PFSK-1 (cell line): ENCODE measurements at regions not wholly inside any gene's neighbourhood (a gene's known extent, or its start where the extent isn't known, plus 50 kb on each side); places are given as distances from the start of the nearest gene placed in this dataset.

Experiments used
- FOXP2 ChIP-seq: optimal IDR thresholded peaks from 2 replicates; pipeline ENCODE3; 2011; ENCODE audit warnings: borderline replicate concordance, control low read depth, inconsistent platforms; ENCODE audit not compliant: insufficient read depth; ENCODE audit errors: extremely low read length, extremely low read depth
- POLR2AphosphoS5 ChIP-seq: IDR thresholded peaks from 2 replicates; pipeline ENCODE4 v1.6.1; 2012; ENCODE audit warnings: low read depth, mild to moderate bottlenecking, control low read depth, low read length, moderate library complexity
- SIN3A ChIP-seq: IDR thresholded peaks from 2 replicates; pipeline ENCODE4 v1.6.1; 2012; ENCODE audit warnings: mild to moderate bottlenecking, low read length, moderate library complexity, borderline replicate concordance; ENCODE audit not compliant: insufficient read depth
- TAF1 ChIP-seq: IDR thresholded peaks from 2 replicates; pipeline ENCODE4 v1.6.1; 2012; ENCODE audit warnings: low read length, control low read depth, borderline replicate concordance; ENCODE audit not compliant: insufficient read depth
- TF ChIP-seq, protein P1 (sequence below), 2 experiments: IDR thresholded peaks; 2 replicates each; pipeline versions ENCODE4 v1.6.1 to v1.8.0; 2011 to 2012; ENCODE audit warnings: low read depth in 2 of 2, low read length in 2 of 2, control low read depth in 1 of 2, inconsistent platforms in 1 of 2, mild to moderate bottlenecking in 1 of 2, moderate library complexity in 1 of 2; ENCODE audit not compliant: insufficient read depth in 1 of 2

DNA sequence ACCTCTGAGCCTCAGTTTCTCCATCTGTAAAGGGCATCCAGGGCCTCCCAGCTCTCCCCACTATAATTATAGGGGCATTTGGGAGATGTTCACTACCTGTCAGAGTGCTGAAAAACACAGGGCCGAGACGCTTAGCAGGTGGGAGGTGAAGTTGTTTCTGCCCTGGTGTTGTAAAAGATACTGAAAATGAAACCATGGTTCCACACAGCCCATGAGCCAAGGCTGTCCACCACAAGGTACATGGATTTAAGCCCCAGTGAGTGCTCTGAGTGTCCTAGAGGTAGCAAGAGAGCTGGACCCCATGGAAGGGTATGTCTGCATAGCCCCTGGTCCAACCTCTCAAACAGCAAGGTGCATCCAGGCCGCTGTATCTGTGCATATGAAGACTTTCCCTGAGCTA is 137.5 kb downstream of the C5orf15 start:
- TF ChIP-seq POLR2AphosphoS5 (no peak), SIN3A (no peak), TAF1 (no peak), FOXP2 (no peak)
- TF ChIP-seq, protein P1, sequence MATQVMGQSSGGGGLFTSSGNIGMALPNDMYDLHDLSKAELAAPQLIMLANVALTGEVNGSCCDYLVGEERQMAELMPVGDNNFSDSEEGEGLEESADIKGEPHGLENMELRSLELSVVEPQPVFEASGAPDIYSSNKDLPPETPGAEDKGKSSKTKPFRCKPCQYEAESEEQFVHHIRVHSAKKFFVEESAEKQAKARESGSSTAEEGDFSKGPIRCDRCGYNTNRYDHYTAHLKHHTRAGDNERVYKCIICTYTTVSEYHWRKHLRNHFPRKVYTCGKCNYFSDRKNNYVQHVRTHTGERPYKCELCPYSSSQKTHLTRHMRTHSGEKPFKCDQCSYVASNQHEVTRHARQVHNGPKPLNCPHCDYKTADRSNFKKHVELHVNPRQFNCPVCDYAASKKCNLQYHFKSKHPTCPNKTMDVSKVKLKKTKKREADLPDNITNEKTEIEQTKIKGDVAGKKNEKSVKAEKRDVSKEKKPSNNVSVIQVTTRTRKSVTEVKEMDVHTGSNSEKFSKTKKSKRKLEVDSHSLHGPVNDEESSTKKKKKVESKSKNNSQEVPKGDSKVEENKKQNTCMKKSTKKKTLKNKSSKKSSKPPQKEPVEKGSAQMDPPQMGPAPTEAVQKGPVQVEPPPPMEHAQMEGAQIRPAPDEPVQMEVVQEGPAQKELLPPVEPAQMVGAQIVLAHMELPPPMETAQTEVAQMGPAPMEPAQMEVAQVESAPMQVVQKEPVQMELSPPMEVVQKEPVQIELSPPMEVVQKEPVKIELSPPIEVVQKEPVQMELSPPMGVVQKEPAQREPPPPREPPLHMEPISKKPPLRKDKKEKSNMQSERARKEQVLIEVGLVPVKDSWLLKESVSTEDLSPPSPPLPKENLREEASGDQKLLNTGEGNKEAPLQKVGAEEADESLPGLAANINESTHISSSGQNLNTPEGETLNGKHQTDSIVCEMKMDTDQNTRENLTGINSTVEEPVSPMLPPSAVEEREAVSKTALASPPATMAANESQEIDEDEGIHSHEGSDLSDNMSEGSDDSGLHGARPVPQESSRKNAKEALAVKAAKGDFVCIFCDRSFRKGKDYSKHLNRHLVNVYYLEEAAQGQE (IDR thresholded peaks at IDR 0.05; ENCODE audit: insufficient read depth in 1 of 2, low read depth in 2 of 2, low read length in 2 of 2) = no peak
